Lung (tissue), 11 donors: ENCODE measurements at regions not wholly inside any gene's neighbourhood (a gene's known extent, or its start where the extent isn't known, plus 50 kb on each side); places are given as distances from the start of the nearest gene placed in this dataset.

Experiments
- ATAC-seq: fragments of 200-7000 bp; cut with Tn5 transposase; one replicate; pipeline ENCODE4 v1.9.1; 2020; ENCODE audit warnings: moderate number of reproducible peaks; ENCODE audit not compliant: insufficient read depth, low FRiP score
- DNase-seq, 3 donors: peaks; one replicate each; pipeline ENCODE4 v3.0.0-alpha.2; 2013 to 2017
- H3K27ac ChIP-seq, 2 donors: one replicate each; pipeline ENCODE4 v1.5.1; 2013; ENCODE audit warnings: mild to moderate bottlenecking in 2 of 2, moderate library complexity in 2 of 2, control low read depth in 1 of 2, inconsistent platforms in 1 of 2, low read depth in 1 of 2, low read length in 1 of 2
- H3K27me3 ChIP-seq, 3 donors: one replicate each; pipeline ENCODE4 v1.5.1; 2013; ENCODE audit warnings: low read length in 2 of 3; ENCODE audit not compliant: control insufficient read depth in 3 of 3, insufficient read depth in 3 of 3
- H3K36me3 ChIP-seq, 4 donors: one replicate each; pipeline ENCODE4 v1.5.1; 2013; ENCODE audit warnings: low read length in 4 of 4, mild to moderate bottlenecking in 1 of 4, moderate library complexity in 1 of 4; ENCODE audit not compliant: control insufficient read depth in 4 of 4, insufficient read depth in 4 of 4
- H3K4me1 ChIP-seq, 5 donors: one replicate each; pipeline ENCODE4 v1.5.1; 2013; ENCODE audit warnings: low read length in 5 of 5, mild to moderate bottlenecking in 2 of 5, moderate library complexity in 1 of 5; ENCODE audit not compliant: control insufficient read depth in 5 of 5, insufficient read depth in 5 of 5
- H3K4me3 ChIP-seq: one replicate; pipeline ENCODE4 v1.5.1; 2013; ENCODE audit warnings: mild to moderate bottlenecking, control low read depth, moderate library complexity
- H3K9ac ChIP-seq, 2 donors: one replicate each; pipeline ENCODE4 v1.5.1; 2013; ENCODE audit warnings: low read length in 2 of 2, control low read depth in 1 of 2; ENCODE audit not compliant: insufficient read depth in 1 of 2
- H3K9me3 ChIP-seq, 4 donors: one replicate each; pipeline ENCODE4 v1.5.1; 2013; ENCODE audit warnings: low read length in 3 of 4, mild to moderate bottlenecking in 1 of 4, moderate library complexity in 1 of 4; ENCODE audit not compliant: control insufficient read depth in 4 of 4, insufficient read depth in 3 of 4
- CTCF ChIP-seq: IDR thresholded peaks from 2 replicates; pipeline ENCODE4 v1.5.1; 2012; ENCODE audit warnings: mild to moderate bottlenecking; ENCODE audit errors: control extremely low read depth, extremely low read depth
- WGBS, 2 donors: extraction: QIAGEN DNeasy Blood & Tissue Kit; methylation state at CpG; one replicate each; pipeline ENCODE4 v1.1.7; 2013; 5-methylcytosine and 5-hydroxymethylcytosine counted together
- donor health status: control.
- donor health status: control.
- donor health status: Bipolar disorder and iron deficiency.
- donor health status: healthy.
- donor health status: DM: yes; HTN: yes; CAD: no.

- TF ChIP-seq CTCF = no peak
- H3K27ac ChIP-seq = no peak overlapping the region
- no peak overlapping the region for H3K4me3 ChIP-seq
- H3K36me3 ChIP-seq = no peaks in the 10 kb centered on the region
- no peak overlapping the region for H3K9ac ChIP-seq
- H3K4me1 ChIP-seq = no peaks in the 10 kb centered on the region
- H3K27me3 ChIP-seq = no peaks in the 10 kb centered on the region
- H3K9me3 ChIP-seq = peaks cover 0 to 1% (median 0%) of the 10 kb centered on the region in 4 donors
- DNase-seq = no peak
- 79 to 85% methylated on average over 6 of the region's 6 CpGs for WGBS, 2 donors
- ATAC-seq = no peak
These were observed 192.2 kb downstream of the TGFB2 start for GRCh38 chr1:218537122-218537913.

GRCh38 chr1:218538341-218538740 lies 193.2 kb downstream of the TGFB2 start:
- TF ChIP-seq CTCF = no peak
- WGBS, 2 donors = 61 to 76% methylated on average over 2 of the region's 2 CpGs
- no peak overlapping the region for H3K27ac ChIP-seq

GRCh38 chr1:218546314-218546713 lies 201.2 kb downstream of the TGFB2 start:
- Histone ChIP-seq H3K27ac (no peak overlapping the region), H3K9me3 (no peaks in the 10 kb centered on the region), H3K9ac (no peak overlapping the region), H3K27me3 (no peaks in the 10 kb centered on the region), H3K4me1 (no peaks in the 10 kb centered on the region), H3K36me3 (no peaks in the 10 kb centered on the region), H3K4me3 (no peak overlapping the region)
- WGBS, 2 donors = 44 to 100% methylated on average over 1 of the region's 1 CpG
- DNase-seq = no peak
- TF ChIP-seq CTCF = no peak
- no peak for ATAC-seq

More at GRCh38 chr1:218538341-218538740, 193.2 kb downstream of the TGFB2 start:
- Histone ChIP-seq H3K9ac (no peak overlapping the region), H3K9me3 (peaks cover 0 to 1% (median 0%) of the 10 kb centered on the region in 4 donors), H3K4me1 (no peaks in the 10 kb centered on the region), H3K36me3 (no peaks in the 10 kb centered on the region), H3K27me3 (no peaks in the 10 kb centered on the region), H3K4me3 (no peak overlapping the region)
- ATAC-seq (no peak), DNase-seq (peak in 1 of 3 donors; percentile 34)
